ENCODE measurements at regions not wholly inside any gene's neighbourhood (a gene's known extent, or its start where the extent isn't known, plus 50 kb on each side); places are given as distances from the start of the nearest gene placed in this dataset.

DNA sequence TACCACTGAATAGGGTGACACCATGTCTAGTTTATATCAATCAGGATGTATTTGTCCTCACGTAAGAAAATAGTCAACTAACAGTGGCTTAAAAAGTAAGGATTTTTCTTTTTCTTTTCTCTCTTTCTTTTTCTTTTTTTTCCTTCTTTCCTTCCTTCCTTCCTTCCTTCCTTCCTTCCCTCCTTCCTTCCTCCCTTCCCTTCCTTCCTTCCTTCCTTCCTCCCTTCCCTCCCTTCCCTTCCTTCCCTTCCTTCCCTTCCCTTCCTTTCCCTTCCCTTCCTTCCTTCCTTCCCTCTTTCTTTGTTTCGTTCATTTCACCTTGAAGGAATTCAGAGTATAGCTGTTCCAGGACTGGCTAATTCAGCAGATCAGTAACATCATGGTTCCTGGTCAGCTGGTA lies 83.2 kb downstream of the SOX4 start:
- H3K9me3 ChIP-seq (ENCODE audit: control insufficient read depth in 4 of 4, low read length in 3 of 4), result no peaks in the 10 kb centered on the region
- DNase-seq (ENCODE audit: low spot score), result no peak
- H3K4me3 ChIP-seq (ENCODE audit: low read depth in 1 of 3, low read length in 3 of 3), result no peak overlapping the region
- no peaks in the 10 kb centered on the region for H3K27me3 ChIP-seq (ENCODE audit: control insufficient read depth in 4 of 4, insufficient read depth in 4 of 4, low read length in 3 of 4)
- H3K4me1 ChIP-seq (ENCODE audit: control insufficient read depth in 4 of 4, insufficient read depth in 4 of 4, low read length in 3 of 4), result no peaks in the 10 kb centered on the region
- H3K9ac ChIP-seq (ENCODE audit: low read depth in 1 of 2, low read length in 2 of 2), result no peak overlapping the region
- 57% methylated on average over 2 of the region's 2 CpGs for WGBS
- TF ChIP-seq FOXA2 (IDR thresholded peaks at IDR 0.05) (no peak), TAF1 (conservative IDR thresholded peaks at IDR 0.05) (no peak), JUND (IDR thresholded peaks at IDR 0.05) (no peak), YY1 (IDR thresholded peaks at IDR 0.05) (no peak), SP1 (IDR thresholded peaks at IDR 0.05) (no peak), ZBTB33 (IDR thresholded peaks at IDR 0.05) (no peak), FOXA1 (IDR thresholded peaks at IDR 0.05) (no peak), GABPA (IDR thresholded peaks at IDR 0.05 in 1 of 2, conservative IDR thresholded peaks at IDR 0.05 in 1 of 2) (no peak), CTCF (IDR thresholded peaks at IDR 0.05; ENCODE audit: low read depth, low read length, missing input control) (no peak), REST (IDR thresholded peaks at IDR 0.05) (no peak), RAD21 (IDR thresholded peaks at IDR 0.05) (no peak), HNF4G (IDR thresholded peaks at IDR 0.05) (no peak), NR2F2 (IDR thresholded peaks at IDR 0.05) (no peak), HNF4A (conservative IDR thresholded peaks at IDR 0.05) (no peak), RXRA (IDR thresholded peaks at IDR 0.05) (no peak), MAX (IDR thresholded peaks at IDR 0.05) (no peak), EGR1 (IDR thresholded peaks at IDR 0.05; ENCODE audit: low read depth in 2 of 2) (no peak)
- TF ChIP-seq, protein P1, sequence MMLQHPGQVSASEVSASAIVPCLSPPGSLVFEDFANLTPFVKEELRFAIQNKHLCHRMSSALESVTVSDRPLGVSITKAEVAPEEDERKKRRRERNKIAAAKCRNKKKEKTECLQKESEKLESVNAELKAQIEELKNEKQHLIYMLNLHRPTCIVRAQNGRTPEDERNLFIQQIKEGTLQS (IDR thresholded peaks at IDR 0.05), result no peak
- H3K27ac ChIP-seq (ENCODE audit: low read depth in 1 of 2, low read length in 2 of 2), result no peak overlapping the region
- H3K36me3 ChIP-seq (ENCODE audit: control insufficient read depth in 4 of 4, insufficient read depth in 3 of 4, low read depth in 1 of 4, low read length in 3 of 4), result no peaks in the 10 kb centered on the region
